Astrocyte of the spinal cord (primary cell): ENCODE measurements at regions not wholly inside any gene's neighbourhood (a gene's known extent, or its start where the extent isn't known, plus 50 kb on each side); places are given as distances from the start of the nearest gene placed in this dataset.
A peak's percentile ranks its signal among the peaks of the same experiment; 100 is the strongest.

ENCODE experiments used
- DNase-seq: peaks from one replicate; pipeline ENCODE4 v3.0.0; 2011; ENCODE audit warnings: low read depth, low spot score
- H3K4me3 ChIP-seq: 2 replicates; pipeline ENCODE4 v1.5.1; 2011; ENCODE audit warnings: low read depth, mild to moderate bottlenecking, low read length, moderate library complexity
- in situ Hi-C: cut with HindIII; loops from 2 replicates; pipeline ENCODE4 v1.10.0; 2017; ENCODE audit warnings: low sequenced_read_pairs
- TF ChIP-seq, protein P1 (sequence below): IDR thresholded peaks from 2 replicates; pipeline ENCODE4 v1.5.1; 2012; ENCODE audit warnings: low read depth, mild to moderate bottlenecking, low read length, inconsistent platforms

DNA sequence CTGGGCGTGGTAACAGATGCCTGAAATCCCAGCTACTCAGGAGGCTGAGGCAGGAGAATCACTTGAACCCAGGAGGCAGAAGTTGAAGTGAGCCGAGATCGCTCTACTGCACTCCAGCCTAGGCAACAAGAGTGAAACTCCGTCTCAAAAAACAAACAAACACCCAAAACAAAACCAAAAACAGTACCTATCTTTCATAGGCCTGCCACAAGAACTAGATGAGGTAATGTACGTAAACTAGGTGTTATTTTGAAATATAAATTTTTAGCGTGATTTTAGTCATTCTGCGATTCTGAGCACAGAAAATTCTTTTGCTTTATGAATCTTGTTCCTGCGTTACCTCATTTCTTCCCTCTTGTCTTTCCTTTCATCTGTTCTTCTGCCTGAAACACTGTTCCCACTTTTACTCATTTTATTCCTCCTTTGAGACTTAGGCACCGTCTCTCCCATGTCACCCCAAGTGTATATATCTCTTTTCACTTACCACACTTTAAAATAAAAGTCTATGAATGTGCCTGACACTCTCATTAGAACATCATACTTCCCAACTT, 238.2 kb upstream of the HTR2A start:
- no peak for DNase-seq
- H3K4me3 ChIP-seq = no peak overlapping the region
- in situ Hi-C loops = no loop called here
- TF ChIP-seq, protein P1, sequence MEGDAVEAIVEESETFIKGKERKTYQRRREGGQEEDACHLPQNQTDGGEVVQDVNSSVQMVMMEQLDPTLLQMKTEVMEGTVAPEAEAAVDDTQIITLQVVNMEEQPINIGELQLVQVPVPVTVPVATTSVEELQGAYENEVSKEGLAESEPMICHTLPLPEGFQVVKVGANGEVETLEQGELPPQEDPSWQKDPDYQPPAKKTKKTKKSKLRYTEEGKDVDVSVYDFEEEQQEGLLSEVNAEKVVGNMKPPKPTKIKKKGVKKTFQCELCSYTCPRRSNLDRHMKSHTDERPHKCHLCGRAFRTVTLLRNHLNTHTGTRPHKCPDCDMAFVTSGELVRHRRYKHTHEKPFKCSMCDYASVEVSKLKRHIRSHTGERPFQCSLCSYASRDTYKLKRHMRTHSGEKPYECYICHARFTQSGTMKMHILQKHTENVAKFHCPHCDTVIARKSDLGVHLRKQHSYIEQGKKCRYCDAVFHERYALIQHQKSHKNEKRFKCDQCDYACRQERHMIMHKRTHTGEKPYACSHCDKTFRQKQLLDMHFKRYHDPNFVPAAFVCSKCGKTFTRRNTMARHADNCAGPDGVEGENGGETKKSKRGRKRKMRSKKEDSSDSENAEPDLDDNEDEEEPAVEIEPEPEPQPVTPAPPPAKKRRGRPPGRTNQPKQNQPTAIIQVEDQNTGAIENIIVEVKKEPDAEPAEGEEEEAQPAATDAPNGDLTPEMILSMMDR = no peak

- DNase-seq = peak; percentile 37
- in situ Hi-C loops = no loop called here
- H3K4me3 ChIP-seq = no peak overlapping the region
- TF ChIP-seq, protein P1 = no peak
These were observed 236.2 kb upstream of the HTR2A start for GRCh38 chr13:47133011-47133445.

- no peak overlapping the region for H3K4me3 ChIP-seq
- TF ChIP-seq, protein P1 = no peak
- in situ Hi-C loops = no loop called here
- DNase-seq = no peak
These were observed 232.6 kb upstream of the HTR2A start for GRCh38 chr13:47129461-47129860.

DNA sequence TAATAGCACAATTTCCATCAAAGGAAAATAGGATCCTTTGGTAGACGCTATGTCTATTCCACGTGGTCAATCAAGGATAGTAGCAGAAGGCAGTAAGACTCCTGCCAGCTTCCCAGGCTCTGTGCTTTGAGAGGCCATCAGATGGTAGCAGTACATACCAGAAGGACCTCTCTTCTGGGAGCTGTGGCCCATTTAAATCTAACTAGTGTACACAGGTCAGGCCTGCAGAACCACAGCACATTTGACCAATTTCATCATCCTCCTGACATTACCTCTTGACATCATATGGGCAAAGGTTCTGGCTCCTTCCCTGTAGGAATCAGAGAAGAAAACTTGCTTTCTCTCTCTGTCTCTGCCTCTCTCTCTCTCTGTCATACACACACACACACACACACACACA, 229.6 kb upstream of the HTR2A start:
- TF ChIP-seq, protein P1 = peak; percentile 14
- H3K4me3 ChIP-seq = no peak overlapping the region
- in situ Hi-C loops = no loop called here
- no peak for DNase-seq

- no peak for DNase-seq
- in situ Hi-C loops = no loop called here
- H3K4me3 ChIP-seq = no peak overlapping the region
- TF ChIP-seq, protein P1 = no peak
These were observed 224.4 kb upstream of the HTR2A start for GRCh38 chr13:47121092-47121763.

DNA sequence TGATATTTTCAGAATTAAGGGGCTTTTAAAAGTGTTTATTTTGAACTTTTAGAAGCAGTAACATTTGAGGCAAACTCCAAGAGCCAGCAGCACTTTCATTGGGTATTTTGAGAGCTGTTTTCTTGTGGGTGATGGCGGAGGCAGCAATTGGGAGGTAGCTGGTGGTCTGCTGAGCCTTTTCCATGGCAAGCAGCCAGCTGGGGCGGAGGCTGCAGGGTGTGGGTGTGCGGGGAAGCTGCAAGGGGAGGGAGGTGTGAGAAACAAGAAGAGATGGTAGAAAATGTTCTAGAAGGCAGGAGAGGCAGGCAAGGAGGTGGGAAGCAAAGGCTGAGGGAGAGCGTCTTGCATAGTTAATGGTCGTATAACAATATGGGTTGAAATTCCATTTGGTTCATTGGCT, 223.4 kb upstream of the HTR2A start:
- H3K4me3 ChIP-seq = no peak overlapping the region
- no peak for DNase-seq
- TF ChIP-seq, protein P1 = no peak
- in situ Hi-C loops = no loop called here
